H9 (cell line): ENCODE measurements at regions not wholly inside any gene's neighbourhood (a gene's known extent, or its start where the extent isn't known, plus 50 kb on each side); places are given as distances from the start of the nearest gene placed in this dataset.

Experiments used
- DNase-seq: peaks from one replicate; pipeline ENCODE4 v3.0.0-alpha.2; 2017
- H2AFZ ChIP-seq: one replicate; pipeline ENCODE4 v1.6.1; 2013; ENCODE audit warnings: mild to moderate bottlenecking, low read length, control low read depth, moderate library complexity
- H2AK5ac ChIP-seq: 2 replicates; pipeline ENCODE4 v1.6.1; 2013; ENCODE audit warnings: low read length, control low read depth, mixed read lengths; ENCODE audit not compliant: insufficient read length
- H2BK120ac ChIP-seq: one replicate; pipeline ENCODE4 v1.6.1; 2013; ENCODE audit warnings: low read depth, mild to moderate bottlenecking, low read length, control low read depth, inconsistent platforms; ENCODE audit not compliant: poor library complexity, severe bottlenecking
- H2BK12ac ChIP-seq: 2 replicates; pipeline ENCODE4 v1.6.1; 2013; ENCODE audit warnings: low read length, control low read depth, mixed read lengths, low read depth; ENCODE audit not compliant: insufficient read length
- H2BK15ac ChIP-seq: 2 replicates; pipeline ENCODE4 v1.6.1; 2013; ENCODE audit warnings: low read depth, low read length, control low read depth
- H2BK20ac ChIP-seq: one replicate; pipeline ENCODE4 v1.6.1; 2013; ENCODE audit warnings: low read depth, mild to moderate bottlenecking, low read length, control low read depth, inconsistent platforms; ENCODE audit not compliant: poor library complexity, severe bottlenecking
- H2BK5ac ChIP-seq: 2 replicates; pipeline ENCODE4 v1.6.1; 2013; ENCODE audit warnings: low read length, control low read depth, mixed read lengths; ENCODE audit not compliant: insufficient read length
- H3K14ac ChIP-seq: 2 replicates; pipeline ENCODE4 v1.6.1; 2013; ENCODE audit warnings: low read length, control low read depth; ENCODE audit not compliant: insufficient read depth
- H3K18ac ChIP-seq: 2 replicates; pipeline ENCODE4 v1.6.1; 2013; ENCODE audit warnings: low read depth, mild to moderate bottlenecking, mixed read lengths, low read length, control low read depth; ENCODE audit not compliant: insufficient read length
- H3K23ac ChIP-seq: 2 replicates; pipeline ENCODE4 v1.6.1; 2013; ENCODE audit warnings: low read length, control low read depth, mixed read lengths, low read depth; ENCODE audit not compliant: insufficient read length
- H3K23me2 ChIP-seq: 2 replicates; pipeline ENCODE4 v1.6.1; 2013; ENCODE audit warnings: low read depth, mild to moderate bottlenecking, mixed read lengths, low read length, control low read depth; ENCODE audit not compliant: insufficient read length, poor library complexity, severe bottlenecking
- H3K27ac ChIP-seq: 2 replicates; pipeline ENCODE4 v1.5.1; 2013; ENCODE audit warnings: low read length, control low read depth, mixed read lengths, low read depth; ENCODE audit not compliant: insufficient read length
- H3K27me3 ChIP-seq: 2 replicates; pipeline ENCODE4 v1.6.1; 2013; ENCODE audit warnings: low read length, control low read depth, inconsistent platforms; ENCODE audit not compliant: insufficient read depth
- H3K4ac ChIP-seq: 2 replicates; pipeline ENCODE4 v1.6.1; 2013; ENCODE audit warnings: low read depth, mild to moderate bottlenecking, control low read depth, inconsistent platforms, low read length, moderate library complexity
- H3K4me1 ChIP-seq: 2 replicates; pipeline ENCODE4 v1.6.1; 2013; ENCODE audit warnings: low read length, control low read depth, inconsistent platforms; ENCODE audit not compliant: insufficient read depth
- H3K4me2 ChIP-seq: 2 replicates; pipeline ENCODE4 v1.6.1; 2013; ENCODE audit warnings: low read length, control low read depth, mixed read lengths; ENCODE audit not compliant: insufficient read length, insufficient read depth
- H3K56ac ChIP-seq: 2 replicates; pipeline ENCODE4 v1.6.1; 2013; ENCODE audit warnings: low read depth, mild to moderate bottlenecking, mixed read lengths, low read length, control low read depth; ENCODE audit not compliant: insufficient read length
- H3K79me1 ChIP-seq: 2 replicates; pipeline ENCODE4 v1.6.1; 2013; ENCODE audit warnings: low read depth, mild to moderate bottlenecking, moderate library complexity, low read length, control low read depth, inconsistent platforms; ENCODE audit not compliant: insufficient read depth, poor library complexity, severe bottlenecking
- H3K79me2 ChIP-seq: 2 replicates; pipeline ENCODE4 v1.6.1; 2013; ENCODE audit warnings: low read length, control low read depth, inconsistent platforms; ENCODE audit not compliant: insufficient read depth
- H3K9ac ChIP-seq: 2 replicates; pipeline ENCODE4 v1.6.1; 2013; ENCODE audit warnings: low read length, control low read depth, mixed read lengths; ENCODE audit not compliant: insufficient read length; ENCODE audit errors: extremely low read depth
- H3K9me3 ChIP-seq: one replicate; pipeline ENCODE4 v1.6.1; 2013; ENCODE audit warnings: low read depth, low read length, inconsistent platforms; ENCODE audit not compliant: control insufficient read depth
- H3T11ph ChIP-seq: one replicate; pipeline ENCODE4 v1.6.1; 2013; ENCODE audit warnings: mild to moderate bottlenecking, low read length, control low read depth, inconsistent platforms
- H4K20me1 ChIP-seq: one replicate; pipeline ENCODE4 v1.6.1; 2013; ENCODE audit not compliant: control insufficient read depth, insufficient read length, insufficient read depth
- H4K5ac ChIP-seq: 2 replicates; pipeline ENCODE4 v1.6.1; 2013; ENCODE audit warnings: low read depth, mild to moderate bottlenecking, mixed read lengths, low read length, control low read depth; ENCODE audit not compliant: insufficient read length
- H4K8ac ChIP-seq: replicated peaks from 2 replicates; pipeline ENCODE4 v1.6.1; 2013; ENCODE audit warnings: low read length, control low read depth, mixed read lengths, low read depth; ENCODE audit not compliant: insufficient read length
- H4K91ac ChIP-seq: 2 replicates; pipeline ENCODE4 v1.6.1; 2013; ENCODE audit warnings: low read depth, mild to moderate bottlenecking, moderate library complexity, mixed read lengths, low read length, control low read depth; ENCODE audit not compliant: insufficient read length
- H3K27ac Mint-ChIP-seq, 3 experiments: 2 replicates in 2 of 3; 3 replicates in 1 of 3; pipeline ENCODE4 v1.8.0; 2020 to 2021; ENCODE audit warnings: mixed read lengths in 3 of 3, mild to moderate bottlenecking in 1 of 3, moderate library complexity in 1 of 3
- H3K27me3 Mint-ChIP-seq: 2 replicates; pipeline ENCODE4 v1.8.0; 2021; ENCODE audit warnings: low read depth, mild to moderate bottlenecking, moderate library complexity, mixed read lengths
- H3K36me3 Mint-ChIP-seq, 3 experiments: 2 replicates in 2 of 3; 3 replicates in 1 of 3; pipeline ENCODE4 v1.8.0; 2020 to 2021; ENCODE audit warnings: low read depth in 3 of 3, mixed read lengths in 3 of 3; ENCODE audit not compliant: insufficient read depth in 1 of 3
- H3K4me1 Mint-ChIP-seq, 2 experiments: 2 replicates each; pipeline ENCODE4 v1.8.0; 2020; ENCODE audit warnings: mixed read lengths in 2 of 2
- H3K4me3 Mint-ChIP-seq, 2 experiments: 2 replicates in 1 of 2; 3 replicates in 1 of 2; pipeline ENCODE4 v1.8.0; 2020 to 2021; ENCODE audit warnings: mild to moderate bottlenecking in 2 of 2, mixed read lengths in 2 of 2, moderate library complexity in 1 of 2
- H3K9me3 Mint-ChIP-seq, 2 experiments: 2 replicates in 1 of 2; 3 replicates in 1 of 2; pipeline ENCODE4 v1.8.0; 2020; ENCODE audit warnings: mild to moderate bottlenecking in 2 of 2, mixed read lengths in 2 of 2, moderate library complexity in 1 of 2
- WGBS: extraction: QIAGEN DNeasy Blood & Tissue Kit; methylation state at CpG from one replicate; pipeline ENCODE4 v1.1.7; 2013; ENCODE audit warnings: missing lambda C conversion rate, low lambda C conversion rate, mixed read lengths; ENCODE audit not compliant: insufficient read length; ENCODE audit errors: extremely low coverage; 5-methylcytosine and 5-hydroxymethylcytosine counted together
- TF ChIP-seq, protein P1 (sequence below): fragments of 200-600 bp; sonication (generic); conservative IDR thresholded peaks from 3 replicates; pipeline ENCODE4 v1.8.0; 2021; ENCODE audit warnings: antibody characterized with exemption, mild to moderate bottlenecking

DNA sequence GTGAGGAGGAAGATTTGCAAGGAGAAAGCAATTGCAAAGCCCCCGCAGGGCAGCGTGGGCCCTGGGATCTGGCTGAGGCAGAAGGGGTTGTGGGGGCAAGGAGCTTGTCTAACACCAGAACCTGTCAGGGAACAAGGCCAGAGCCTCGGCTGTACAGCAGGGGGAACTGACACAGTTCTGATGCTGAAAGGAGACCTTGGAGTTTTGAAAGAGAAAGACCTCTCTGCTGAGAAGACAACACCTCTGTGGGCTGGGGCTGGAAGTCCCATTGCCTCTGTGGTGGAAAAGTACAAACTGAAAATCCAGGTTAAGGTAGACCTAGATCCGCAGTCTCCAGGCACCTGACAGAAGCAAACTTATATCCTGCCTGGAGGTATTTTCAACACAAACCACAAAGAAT, 86.9 kb upstream of the CST7 start:
- H3K4me2 ChIP-seq, result no peak overlapping the region
- Mint-ChIP-seq H3K9me3 (peaks cover 56 to 68% of the 10 kb centered on the region in 2 experiments), H3K4me1 (no peaks in the 10 kb centered on the region), H3K27ac (no peak overlapping the region), H3K4me3 (no peak overlapping the region), H3K36me3 (peaks cover 18 to 35% (median 19%) of the 10 kb centered on the region in 3 experiments), H3K27me3 (peaks cover 8% of the 10 kb centered on the region)
- no CpG with 5 or more reads among the region's 4 CpGs for WGBS
- no peak overlapping the region for H4K5ac ChIP-seq
- TF ChIP-seq, protein P1, sequence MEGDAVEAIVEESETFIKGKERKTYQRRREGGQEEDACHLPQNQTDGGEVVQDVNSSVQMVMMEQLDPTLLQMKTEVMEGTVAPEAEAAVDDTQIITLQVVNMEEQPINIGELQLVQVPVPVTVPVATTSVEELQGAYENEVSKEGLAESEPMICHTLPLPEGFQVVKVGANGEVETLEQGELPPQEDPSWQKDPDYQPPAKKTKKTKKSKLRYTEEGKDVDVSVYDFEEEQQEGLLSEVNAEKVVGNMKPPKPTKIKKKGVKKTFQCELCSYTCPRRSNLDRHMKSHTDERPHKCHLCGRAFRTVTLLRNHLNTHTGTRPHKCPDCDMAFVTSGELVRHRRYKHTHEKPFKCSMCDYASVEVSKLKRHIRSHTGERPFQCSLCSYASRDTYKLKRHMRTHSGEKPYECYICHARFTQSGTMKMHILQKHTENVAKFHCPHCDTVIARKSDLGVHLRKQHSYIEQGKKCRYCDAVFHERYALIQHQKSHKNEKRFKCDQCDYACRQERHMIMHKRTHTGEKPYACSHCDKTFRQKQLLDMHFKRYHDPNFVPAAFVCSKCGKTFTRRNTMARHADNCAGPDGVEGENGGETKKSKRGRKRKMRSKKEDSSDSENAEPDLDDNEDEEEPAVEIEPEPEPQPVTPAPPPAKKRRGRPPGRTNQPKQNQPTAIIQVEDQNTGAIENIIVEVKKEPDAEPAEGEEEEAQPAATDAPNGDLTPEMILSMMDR, result no peak
- no peaks in the 10 kb centered on the region for H3K23me2 ChIP-seq
- DNase-seq, result no peak
- no peak overlapping the region for H4K8ac ChIP-seq
- H3K23ac ChIP-seq, result no peak overlapping the region
- no peak overlapping the region for H2BK12ac ChIP-seq
- H3K27ac ChIP-seq, result no peak overlapping the region
- no peak overlapping the region for H2AK5ac ChIP-seq
- no peak overlapping the region for H3K18ac ChIP-seq
- H3K9me3 ChIP-seq, result peaks cover 23% of the 10 kb centered on the region
- H2BK15ac ChIP-seq, result no peak overlapping the region
- no peak overlapping the region for H3K4ac ChIP-seq
- no peaks in the 10 kb centered on the region for H3K4me1 ChIP-seq
- no peak overlapping the region for H2BK120ac ChIP-seq
- no peak overlapping the region for H2BK5ac ChIP-seq
- H3K79me1 ChIP-seq, result no peaks in the 10 kb centered on the region
- no peak overlapping the region for H3K56ac ChIP-seq
- no peaks in the 10 kb centered on the region for H4K20me1 ChIP-seq
- H3K79me2 ChIP-seq, result no peaks in the 10 kb centered on the region
- no peak overlapping the region for H3K9ac ChIP-seq
- H3T11ph ChIP-seq, result no peak overlapping the region
- H2BK20ac ChIP-seq, result no peak overlapping the region
- no peak overlapping the region for H4K91ac ChIP-seq
- no peak overlapping the region for H2AFZ ChIP-seq
- no peak overlapping the region for H3K14ac ChIP-seq
- no peaks in the 10 kb centered on the region for H3K27me3 ChIP-seq
